ENCODE measurements at regions not wholly inside any gene's neighbourhood (a gene's known extent, or its start where the extent isn't known, plus 50 kb on each side); places are given as distances from the start of the nearest gene placed in this dataset.

- H3K27me3 ChIP-seq (ENCODE audit: insufficient read depth, low read depth): peaks cover 5% of the 10 kb centered on the region
- no peak for DNase-seq
- H3K27ac ChIP-seq: no peak overlapping the region
- no peak overlapping the region for H3K4me2 ChIP-seq
- no peak overlapping the region for H3K4me3 ChIP-seq
- POLR2A ChIA-PET (ENCODE audit: unreplicated experiment): no interaction called here
- intact Hi-C loops (cut with micrococcal nuclease; ENCODE audit: unreplicated experiment): no loop called here
- H3K9me3 ChIP-seq (ENCODE audit: insufficient read depth, low read depth): no peaks in the 10 kb centered on the region
- no peaks in the 10 kb centered on the region for H4K20me1 ChIP-seq (ENCODE audit: insufficient read depth)
- H3K36me3 ChIP-seq (ENCODE audit: low read depth): no peaks in the 10 kb centered on the region
- no peaks in the 10 kb centered on the region for H3F3A ChIP-seq (ENCODE audit: insufficient read depth, low read depth)
- BruUV-seq (replicated peaks): no TSS peak
- H3K79me2 ChIP-seq (ENCODE audit: low read depth): no peaks in the 10 kb centered on the region
- CTCF ChIA-PET: no interaction called here
- no peaks in the 10 kb centered on the region for H3K4me1 ChIP-seq (replicated peaks; ENCODE audit: insufficient read depth)
- TF ChIP-seq EZH2 (IDR thresholded peaks at IDR 0.05; ENCODE audit: low read depth) (no peak), CTCF (conservative IDR thresholded peaks at IDR 0.05) (no peak)
- H2AFZ ChIP-seq: no peak overlapping the region
- 0 out of 2 replicates have a peak, but pooled peaks cover 5% of the 10 kb centered on the region for H3K9me2 ChIP-seq (ENCODE audit: insufficient read depth)
Measured at GRCh38 chr2:176484838-176485237, 215.6 kb downstream of the MTX2 start.

- Histone ChIP-seq H3K4me2 (no peak overlapping the region), H3K36me3 (ENCODE audit: low read depth) (no peaks in the 10 kb centered on the region), H3K9me3 (ENCODE audit: insufficient read depth, low read depth) (no peaks in the 10 kb centered on the region), H3K9me2 (ENCODE audit: insufficient read depth) (0 out of 2 replicates have a peak, but pooled peaks cover 5% of the 10 kb centered on the region), H3K4me3 (no peak overlapping the region), H3K27ac (no peak overlapping the region), H3K27me3 (ENCODE audit: insufficient read depth, low read depth) (peaks cover 5% of the 10 kb centered on the region), H4K20me1 (ENCODE audit: insufficient read depth) (no peaks in the 10 kb centered on the region), H3K4me1 (replicated peaks; ENCODE audit: insufficient read depth) (no peaks in the 10 kb centered on the region), H2AFZ (no peak overlapping the region), H3K79me2 (ENCODE audit: low read depth) (no peaks in the 10 kb centered on the region), H3F3A (ENCODE audit: insufficient read depth, low read depth) (no peaks in the 10 kb centered on the region)
- CTCF ChIA-PET: no interaction called here
- POLR2A ChIA-PET (ENCODE audit: unreplicated experiment): no interaction called here
- BruUV-seq (replicated peaks): no TSS peak
- TF ChIP-seq CTCF (conservative IDR thresholded peaks at IDR 0.05) (no peak), EZH2 (IDR thresholded peaks at IDR 0.05; ENCODE audit: low read depth) (no peak)
- DNase-seq: no peak
- intact Hi-C loops (cut with micrococcal nuclease; ENCODE audit: unreplicated experiment): no loop called here
Measured at GRCh38 chr2:176488431-176488830, 219.2 kb downstream of the MTX2 start.

- Histone ChIP-seq H3K4me3 (no peak overlapping the region), H3K27me3 (ENCODE audit: insufficient read depth, low read depth) (peaks cover 8% of the 10 kb centered on the region; the same call in 1 of the 2 replicates), H3K9me3 (ENCODE audit: insufficient read depth, low read depth) (no peaks in the 10 kb centered on the region), H3K9me2 (ENCODE audit: insufficient read depth) (0 out of 2 replicates have a peak, but pooled peaks cover 4% of the 10 kb centered on the region), H3K4me1 (replicated peaks; ENCODE audit: insufficient read depth) (no peaks in the 10 kb centered on the region), H3K79me2 (ENCODE audit: low read depth) (no peaks in the 10 kb centered on the region), H3K4me2 (no peak overlapping the region), H2AFZ (no peak overlapping the region), H3F3A (ENCODE audit: insufficient read depth, low read depth) (no peaks in the 10 kb centered on the region), H3K27ac (no peak overlapping the region), H3K36me3 (ENCODE audit: low read depth) (no peaks in the 10 kb centered on the region), H4K20me1 (ENCODE audit: insufficient read depth) (no peaks in the 10 kb centered on the region)
- no peak for TF ChIP-seq CTCF (conservative IDR thresholded peaks at IDR 0.05)
- no peak for TF ChIP-seq EZH2 (IDR thresholded peaks at IDR 0.05; ENCODE audit: low read depth)
- POLR2A ChIA-PET (ENCODE audit: unreplicated experiment): interaction anchor here (0.6 kb wide), 1 partner anchor 721 kb away, joined by 5 read pairs; no protein-coding TSS in a partner anchor
- CTCF ChIA-PET: interaction anchor here (1.1 to 2.6 kb wide), 2 partner anchors 35 to 92 kb away, joined by 3 to 10 read pairs; no protein-coding TSS in a partner anchor
- intact Hi-C loops (cut with micrococcal nuclease; ENCODE audit: unreplicated experiment): no loop called here
- peak in 1 of 2 experiments; percentile 61 for DNase-seq
- BruUV-seq (replicated peaks): no TSS peak
Measured at GRCh38 chr2:176490061-176490861, 221.0 kb downstream of the MTX2 start.

All from PC-9 (cell line).